NCI-H146 treated with DMSO at 0.1 percent for 48 hours (cell line): ENCODE measurements at regions not wholly inside any gene's neighbourhood (a gene's known extent, or its start where the extent isn't known, plus 50 kb on each side); places are given as distances from the start of the nearest gene placed in this dataset.
"Not testable (repeated sequence)": the region's sequence is repeated elsewhere in the genome, so short reads cannot be mapped to it uniquely, and the experiment has no call there.

ENCODE experiments used
- DNase-seq: peaks from one replicate; lab custom pipeline; 2025; ENCODE audit not compliant: unreplicated experiment; lab: John Stamatoyannopoulos, UW

DNA sequence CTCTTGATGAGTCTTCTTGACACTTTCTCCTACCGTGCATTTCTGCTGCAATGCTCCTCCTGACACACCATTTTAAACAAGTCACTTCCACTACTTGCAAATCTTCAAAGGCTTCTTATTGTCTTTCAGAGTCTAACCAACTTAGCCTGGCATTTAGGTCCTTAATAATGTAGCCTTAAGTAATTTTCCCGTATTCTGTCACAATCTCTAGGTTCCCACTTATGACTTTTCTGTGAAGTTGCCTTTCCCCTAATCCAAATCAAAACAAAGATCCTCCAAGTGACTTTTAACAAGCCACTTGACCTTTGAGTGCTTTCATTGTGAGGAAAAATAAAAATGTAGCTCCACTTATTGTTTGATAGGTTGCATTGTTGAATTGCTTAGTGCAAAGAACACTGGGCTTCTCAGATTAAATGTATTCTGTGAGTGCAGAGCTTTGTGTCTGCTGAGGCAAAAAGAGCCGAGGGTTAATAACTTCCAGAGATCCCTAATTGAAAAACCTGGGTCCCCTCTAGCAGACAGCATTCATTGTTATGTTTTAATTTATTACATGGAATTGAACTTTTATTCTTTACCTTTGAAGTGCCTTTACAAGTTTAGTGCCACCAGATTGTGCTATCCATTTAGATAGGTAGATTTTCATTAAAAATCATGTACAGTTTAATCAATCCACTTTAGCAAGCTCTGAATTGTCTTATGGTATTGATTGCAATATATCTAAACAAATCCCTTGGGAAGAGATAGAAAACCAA lies 341.7 kb upstream of the TYRP1 start:
- no peak for DNase-seq

DNA sequence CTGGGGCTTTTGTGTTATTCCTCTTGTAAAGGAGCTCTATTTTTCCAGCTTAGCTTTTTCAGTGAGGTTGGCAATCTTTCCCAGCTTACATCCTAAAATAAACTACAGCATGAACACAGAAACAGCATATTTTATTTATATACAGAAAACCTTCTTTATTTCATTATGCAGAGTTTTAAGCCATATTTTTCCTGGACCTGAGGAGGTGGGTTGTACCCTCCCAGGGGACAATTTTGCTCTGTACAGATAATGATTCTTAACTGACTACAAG lies 341.2 kb upstream of the TYRP1 start:
- DNase-seq: no peak

- no peak for DNase-seq
Observed at GRCh38 chr9:12363439-12363838, 329.7 kb upstream of the TYRP1 start.

DNA sequence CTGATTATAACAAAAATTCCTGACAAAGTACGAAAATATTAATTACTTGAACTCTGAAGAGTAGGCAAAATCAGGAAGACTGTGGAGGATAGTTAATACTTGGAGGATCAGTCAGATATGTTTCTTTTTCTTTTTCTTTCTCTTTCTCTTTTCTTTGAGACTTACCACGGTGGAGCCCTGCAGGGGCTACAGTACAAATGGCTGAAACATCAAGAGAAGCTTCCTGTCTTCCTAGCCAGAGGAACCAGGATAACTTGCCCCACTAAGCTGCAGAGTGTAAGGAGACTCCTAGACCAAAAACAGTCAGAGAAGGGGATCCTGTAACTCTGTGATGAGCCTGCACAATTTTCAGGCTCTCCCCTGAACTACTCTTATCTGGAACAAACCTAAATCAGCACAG lies 324.6 kb upstream of the TYRP1 start:
- no peak for DNase-seq

- DNase-seq: peak; percentile 52
Observed at GRCh38 chr9:12391839-12392509, 301.2 kb upstream of the TYRP1 start.

DNA sequence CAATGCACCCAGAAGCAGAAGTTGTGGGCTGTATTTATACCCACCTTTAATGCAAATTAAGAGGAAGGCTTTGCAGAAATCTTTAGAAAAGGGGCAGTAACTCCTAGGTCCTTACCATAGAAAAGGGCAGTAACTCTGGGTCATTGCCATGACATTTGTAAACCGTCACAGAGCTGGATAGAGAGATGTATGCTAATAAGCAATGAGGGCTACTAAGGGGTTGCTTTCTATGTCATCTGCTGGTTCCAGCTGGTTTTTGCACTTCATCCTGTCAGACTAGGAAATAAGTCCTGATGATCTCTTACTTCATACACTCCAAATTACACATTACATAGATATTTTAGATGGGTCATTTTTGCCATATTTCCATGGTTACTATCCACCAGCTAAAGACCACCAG lies 299.1 kb upstream of the TYRP1 start:
- no peak for DNase-seq

- DNase-seq: no peak
Observed at GRCh38 chr9:12403721-12404120, 289.5 kb upstream of the TYRP1 start.

GRCh38 chr9:12413986-12414385 lies 279.2 kb upstream of the TYRP1 start:
- no peak for DNase-seq

DNA sequence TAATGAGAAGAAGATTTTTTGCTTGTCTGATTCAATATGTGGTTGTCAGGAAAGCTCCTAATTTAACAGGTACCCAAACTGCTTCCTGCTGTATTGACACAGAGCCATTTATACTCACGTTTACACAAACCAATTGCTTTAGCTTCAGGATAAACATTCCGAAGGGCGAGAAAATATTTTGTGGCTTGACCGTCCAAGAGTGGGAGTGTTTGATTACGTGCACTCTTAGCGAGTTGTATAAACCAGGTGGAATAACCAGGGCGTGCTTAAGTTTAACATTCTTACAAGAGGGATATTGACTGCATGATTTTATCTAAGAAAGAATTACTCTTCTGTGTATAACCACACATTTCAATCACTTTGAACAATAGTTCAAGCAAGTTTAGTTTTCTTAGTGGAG lies 278.7 kb upstream of the TYRP1 start:
- no peak for DNase-seq

GRCh38 chr9:12415361-12415760 lies 277.8 kb upstream of the TYRP1 start:
- DNase-seq: no peak

- no peak for DNase-seq
Observed at GRCh38 chr9:12416716-12417115, 276.5 kb upstream of the TYRP1 start.

DNA sequence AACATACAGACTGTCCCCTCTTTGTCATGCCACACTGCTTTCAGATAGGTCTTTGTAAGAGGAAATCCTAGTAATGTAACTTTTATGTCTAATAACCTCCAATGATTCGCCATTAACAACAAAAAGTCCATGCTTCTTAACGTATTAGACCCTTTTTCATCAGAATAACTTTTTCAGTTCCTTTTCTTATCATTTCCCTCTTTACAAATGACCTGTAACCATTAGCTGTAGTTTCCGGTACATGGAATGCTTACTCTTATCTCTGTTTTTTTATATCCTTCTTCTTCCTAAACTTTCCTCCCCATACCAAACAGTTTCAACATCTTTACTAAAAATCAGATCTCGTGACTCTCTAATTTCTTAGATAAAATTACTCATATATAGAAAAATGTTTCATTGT lies 268.9 kb upstream of the TYRP1 start:
- no peak for DNase-seq

DNA sequence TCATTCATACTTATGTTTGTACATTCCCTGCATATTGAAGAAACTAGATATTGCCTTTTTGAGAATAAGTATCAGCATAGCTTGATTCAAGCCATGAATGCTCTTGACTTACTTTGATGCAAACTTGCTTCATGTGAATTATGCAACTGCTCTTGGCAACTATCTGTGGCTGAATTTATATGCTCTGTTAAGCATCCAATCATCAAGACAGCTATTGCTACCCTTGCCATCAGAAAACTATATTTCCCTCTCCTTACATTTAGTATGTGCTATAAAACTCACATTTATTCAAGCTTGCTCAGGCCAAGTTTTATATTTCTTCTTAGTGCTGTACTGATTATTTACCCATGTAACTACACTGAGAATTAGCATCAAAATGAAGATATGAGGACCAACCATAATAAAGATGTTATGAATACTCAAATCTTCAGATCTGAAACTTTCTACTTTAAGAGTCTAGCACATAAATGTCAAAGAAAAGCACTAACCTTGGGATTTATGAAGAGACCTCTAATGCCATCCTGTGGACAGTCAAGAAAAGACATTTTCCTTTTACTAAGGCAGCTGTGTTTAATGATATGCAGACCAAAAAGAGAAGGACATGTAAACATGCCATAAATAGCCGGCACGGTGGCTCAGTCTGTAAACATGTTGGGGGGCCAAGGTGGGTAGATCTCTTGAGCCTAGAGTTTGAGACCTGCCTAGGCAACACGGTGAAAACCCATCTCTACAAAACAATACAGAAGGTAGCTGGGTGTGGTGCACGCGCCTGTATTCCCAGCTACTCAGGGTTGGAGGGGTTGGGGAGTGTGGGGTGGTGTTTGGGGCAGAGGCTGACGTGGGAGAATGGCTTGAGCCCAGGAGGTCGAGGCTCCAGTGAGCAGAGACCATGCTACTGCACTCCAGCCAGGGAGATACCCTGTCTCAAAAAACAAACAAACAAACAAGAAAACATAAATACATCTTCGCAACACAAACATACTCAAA lies 267.0 kb upstream of the TYRP1 start:
- DNase-seq: peak; percentile 37

DNA sequence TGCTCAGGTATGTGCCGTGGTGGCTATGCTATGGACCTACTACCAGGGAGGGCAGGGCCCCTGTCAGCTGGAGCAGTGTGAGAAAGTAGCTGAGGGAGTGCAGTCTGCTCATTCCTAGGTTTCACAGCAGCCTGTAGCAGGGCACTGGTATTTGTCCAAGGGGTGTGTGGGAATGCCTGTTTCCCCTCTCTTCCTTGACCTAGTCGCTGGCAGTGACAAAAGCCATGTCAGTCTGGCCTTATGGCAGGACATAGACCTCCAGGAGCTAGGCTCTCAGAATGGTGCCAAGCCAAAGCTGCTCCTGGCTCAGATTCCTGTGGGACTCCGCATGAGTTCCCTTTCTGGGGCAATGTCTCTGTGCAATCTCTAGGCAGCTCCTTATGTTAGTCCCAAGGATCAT lies 253.9 kb upstream of the TYRP1 start:
- DNase-seq: no peak

GRCh38 chr9:12441080-12441479 lies 252.1 kb upstream of the TYRP1 start:
- not testable (repeated sequence) for DNase-seq

DNA sequence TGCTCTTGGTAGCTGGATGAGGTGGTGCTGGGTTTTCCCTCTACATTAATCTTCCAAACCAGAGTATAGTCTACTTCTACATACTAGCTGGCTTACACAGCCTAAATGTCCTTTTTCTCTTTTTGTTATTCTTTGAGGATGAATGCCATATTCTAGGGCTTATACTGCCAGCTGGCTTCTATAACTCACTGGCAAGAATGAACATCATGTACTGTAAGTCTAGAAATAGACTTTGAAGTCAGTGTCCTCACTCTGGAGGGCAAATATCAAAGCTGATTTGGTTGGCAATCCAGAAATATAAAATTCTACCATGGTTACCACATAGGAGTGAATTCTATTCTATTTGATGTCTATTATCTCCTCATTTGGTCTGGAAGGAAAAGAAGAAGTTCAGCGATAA lies 251.7 kb upstream of the TYRP1 start:
- no peak for DNase-seq

- no peak for DNase-seq
Observed at GRCh38 chr9:12448246-12448645, 244.9 kb upstream of the TYRP1 start.

- no peak for DNase-seq
Observed at GRCh38 chr9:12457237-12457636, 235.9 kb upstream of the TYRP1 start.

DNA sequence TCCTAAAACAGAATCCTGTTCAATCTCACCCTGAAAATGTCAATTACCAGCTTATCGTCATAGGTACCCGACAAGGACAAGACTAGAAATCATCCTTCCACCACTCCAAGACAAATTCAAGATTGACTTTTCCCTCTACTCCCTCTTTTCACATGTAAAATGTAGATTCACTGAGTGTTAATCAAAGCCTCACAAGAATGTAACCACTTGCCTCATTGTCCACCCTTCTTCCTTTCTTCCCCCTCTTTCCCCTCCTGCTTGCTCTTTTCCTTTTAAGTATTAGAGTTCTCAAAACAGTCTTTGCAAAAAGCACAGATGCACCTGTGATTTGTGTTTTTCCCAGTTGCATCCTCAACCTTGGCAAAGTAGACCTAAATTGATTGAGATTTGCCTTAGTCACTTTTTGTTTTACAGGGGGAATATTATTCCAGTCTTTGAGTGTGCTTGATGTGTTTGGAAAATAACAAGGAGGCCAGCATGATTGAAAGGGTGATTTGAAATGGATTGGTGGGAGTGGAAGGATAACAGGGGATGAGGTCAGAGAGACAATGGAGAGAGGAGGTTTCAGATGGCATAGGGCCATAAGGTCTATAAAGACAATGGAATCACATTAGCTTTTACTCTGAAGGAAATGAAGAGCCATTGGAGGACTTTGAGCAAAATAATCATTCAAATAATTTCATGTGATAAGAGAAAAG lies 231.3 kb upstream of the TYRP1 start:
- no peak for DNase-seq

- DNase-seq: no peak
Observed at GRCh38 chr9:12462861-12463260, 230.3 kb upstream of the TYRP1 start.

GRCh38 chr9:12463641-12464040 lies 229.5 kb upstream of the TYRP1 start:
- peak; percentile 55 for DNase-seq
